HG02852 (cell line): ENCODE measurements at regions not wholly inside any gene's neighbourhood (a gene's known extent, or its start where the extent isn't known, plus 50 kb on each side); places are given as distances from the start of the nearest gene placed in this dataset.
"Not testable (repeated sequence)": the region's sequence is repeated elsewhere in the genome, so short reads cannot be mapped to it uniquely, and the experiment has no call there.

Experiments used
- ATAC-seq: cut with Tn5 transposase; IDR thresholded peaks from one replicate; pipeline ENCODE4 v1.9.1; 2021; ENCODE audit warnings: mild to moderate bottlenecking, moderate library complexity; ENCODE audit not compliant: unreplicated experiment

GRCh38 chr3:170712798-170713197 lies 126.9 kb upstream of the SLC7A14 start:
- no peak for ATAC-seq

GRCh38 chr3:170712336-170712735 lies 126.5 kb upstream of the SLC7A14 start:
- ATAC-seq = no peak

GRCh38 chr3:170711786-170712185 lies 125.9 kb upstream of the SLC7A14 start:
- ATAC-seq = no peak

GRCh38 chr3:170709046-170709445 lies 123.2 kb upstream of the SLC7A14 start:
- ATAC-seq = no peak

- ATAC-seq = no peak
These were observed 122.0 kb upstream of the SLC7A14 start for GRCh38 chr3:170707899-170708298.

- ATAC-seq = no peak
These were observed 119.3 kb upstream of the SLC7A14 start for GRCh38 chr3:170705131-170705530.

GRCh38 chr3:170703121-170703588 lies 117.3 kb upstream of the SLC7A14 start:
- no peak for ATAC-seq

- no peak for ATAC-seq
These were observed 116.1 kb upstream of the SLC7A14 start for GRCh38 chr3:170701696-170702678.

GRCh38 chr3:170700054-170700404 lies 114.2 kb upstream of the SLC7A14 start:
- ATAC-seq = no peak

GRCh38 chr3:170699158-170700053 lies 113.5 kb upstream of the SLC7A14 start:
- no peak for ATAC-seq

- ATAC-seq = no peak
These were observed 112.0 kb upstream of the SLC7A14 start for GRCh38 chr3:170697908-170698307.

GRCh38 chr3:170697131-170697530 lies 111.3 kb upstream of the SLC7A14 start:
- ATAC-seq = no peak

GRCh38 chr3:170695486-170696064 lies 109.7 kb upstream of the SLC7A14 start:
- ATAC-seq = no peak

- ATAC-seq = no peak
These were observed 106.8 kb upstream of the SLC7A14 start for GRCh38 chr3:170692720-170693119.

GRCh38 chr3:170690661-170690981 lies 104.7 kb upstream of the SLC7A14 start:
- ATAC-seq = no peak

- ATAC-seq = no peak
These were observed 104.2 kb upstream of the SLC7A14 start for GRCh38 chr3:170689893-170690660.

- no peak for ATAC-seq
These were observed 103.5 kb upstream of the SLC7A14 start for GRCh38 chr3:170689296-170689829.

- not testable (repeated sequence) for ATAC-seq
These were observed 102.3 kb upstream of the SLC7A14 start for GRCh38 chr3:170688222-170688621.

GRCh38 chr3:170680593-170680992 lies 94.7 kb upstream of the SLC7A14 start:
- ATAC-seq = no peak

- no peak for ATAC-seq
These were observed 93.3 kb upstream of the SLC7A14 start for GRCh38 chr3:170679190-170679589.
